RWPE1 (cell line): ENCODE measurements at regions not wholly inside any gene's neighbourhood (a gene's known extent, or its start where the extent isn't known, plus 50 kb on each side); places are given as distances from the start of the nearest gene placed in this dataset.
A peak's percentile ranks its signal among the peaks of the same experiment; 100 is the strongest.

Source experiments
- CTCF ChIA-PET: fragments of 350-600 bp; sonication (Branson Sonifier 250); formaldehyde crosslinking; extraction: SDS; loops from one replicate; lab custom pipeline; 2021; lab: Yijun Ruan, JAX
- POLR2A ChIA-PET: fragments of 400-600 bp; formaldehyde crosslinking; extraction: SDS; loops from one replicate; lab custom pipeline; 2020; ENCODE audit warnings: antibody characterized with exemption; ENCODE audit not compliant: low non-redundant PET; lab: Yijun Ruan, JAX
- DNase-seq: peaks from one replicate; pipeline ENCODE4 v3.0.0; 2012; ENCODE audit warnings: low spot score
- H3K27ac ChIP-seq: fragments of 450-650 bp; 2 replicates; pipeline ENCODE4 v1.5.1; 2017
- CTCF ChIP-seq: fragments of 450-650 bp; conservative IDR thresholded peaks from 2 replicates; pipeline ENCODE4 v1.5.1; 2017; ENCODE audit warnings: low read depth, mild to moderate bottlenecking

- CTCF ChIA-PET: no interaction called here
- POLR2A ChIA-PET: no interaction called here
- H3K27ac ChIP-seq: no peak overlapping the region
- DNase-seq: no peak
- TF ChIP-seq CTCF: no peak
Observed at GRCh38 chr12:107624493-107624892, 61.1 kb upstream of the PWP1 start.

GRCh38 chr12:107631715-107632114 is 53.9 kb upstream of the PWP1 start:
- no peak overlapping the region for H3K27ac ChIP-seq
- no peak for DNase-seq
- ChIA-PET POLR2A (no interaction called here), CTCF (no interaction called here)
- no peak for TF ChIP-seq CTCF

- ChIA-PET CTCF (no interaction called here), POLR2A (no interaction called here)
- no peak for TF ChIP-seq CTCF
- DNase-seq: peak; percentile 8
- no peak overlapping the region for H3K27ac ChIP-seq
Observed at GRCh38 chr12:107632246-107632645, 53.4 kb upstream of the PWP1 start.

- no peak for DNase-seq
- CTCF ChIA-PET: no interaction called here
- POLR2A ChIA-PET: no interaction called here
- TF ChIP-seq CTCF: no peak
- H3K27ac ChIP-seq: no peak overlapping the region
Observed at GRCh38 chr12:107634530-107634929, 51.1 kb upstream of the PWP1 start.

- CTCF ChIA-PET: no interaction called here
- H3K27ac ChIP-seq: no peak overlapping the region
- POLR2A ChIA-PET: no interaction called here
Observed at GRCh38 chr12:107635139-107635538, 50.5 kb upstream of the PWP1 start.

More at GRCh38 chr12:107635139-107635538, 50.5 kb upstream of the PWP1 start:
- DNase-seq: no peak
- TF ChIP-seq CTCF: no peak
